ENCODE measurements at regions not wholly inside any gene's neighbourhood (a gene's known extent, or its start where the extent isn't known, plus 50 kb on each side); places are given as distances from the start of the nearest gene placed in this dataset.

- H3K9me2 ChIP-seq (replicated peaks; ENCODE audit: control insufficient read depth, low read length): no peaks in the 10 kb centered on the region
- H3F3A ChIP-seq (ENCODE audit: control insufficient read depth, insufficient read depth): no peaks in the 10 kb centered on the region
- no peak overlapping the region for H3K4me3 ChIP-seq (ENCODE audit: low read length)
These were observed 177.3 kb upstream of the ETV3 start for GRCh38 chr1:157315544-157315943.

DNA sequence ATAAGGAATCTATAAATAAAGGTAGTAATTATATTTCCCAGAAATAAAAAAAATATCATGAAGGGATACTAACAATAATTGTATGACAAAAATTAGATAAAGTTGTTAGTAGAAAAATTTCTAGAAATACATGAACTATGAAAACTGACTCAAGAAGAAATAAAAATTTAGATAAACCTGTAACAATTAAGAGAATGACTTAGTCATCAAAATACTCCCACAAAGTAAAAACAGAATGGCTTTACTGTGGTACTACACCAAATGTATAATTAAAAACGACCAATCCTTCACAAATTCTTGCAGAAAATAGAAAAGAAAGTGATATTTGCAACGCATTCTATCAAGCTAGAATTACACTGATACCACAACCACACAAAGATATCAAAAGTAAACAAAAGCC, 176.2 kb upstream of the ETV3 start:
- no peak overlapping the region for H3K4me2 ChIP-seq (ENCODE audit: low read length)
- no peaks in the 10 kb centered on the region for H3K9me2 ChIP-seq (replicated peaks; ENCODE audit: control insufficient read depth, low read length)
- H3K27me3 ChIP-seq (ENCODE audit: control insufficient read depth, low read length): peaks cover 33% of the 10 kb centered on the region
- no peak overlapping the region for H3K4me3 ChIP-seq (ENCODE audit: low read length)
- no peaks in the 10 kb centered on the region for H3K4me1 ChIP-seq (ENCODE audit: control insufficient read depth, low read length)
- no peaks in the 10 kb centered on the region for H3K36me3 ChIP-seq (ENCODE audit: control insufficient read depth, low read length)
- TF ChIP-seq, protein P1, sequence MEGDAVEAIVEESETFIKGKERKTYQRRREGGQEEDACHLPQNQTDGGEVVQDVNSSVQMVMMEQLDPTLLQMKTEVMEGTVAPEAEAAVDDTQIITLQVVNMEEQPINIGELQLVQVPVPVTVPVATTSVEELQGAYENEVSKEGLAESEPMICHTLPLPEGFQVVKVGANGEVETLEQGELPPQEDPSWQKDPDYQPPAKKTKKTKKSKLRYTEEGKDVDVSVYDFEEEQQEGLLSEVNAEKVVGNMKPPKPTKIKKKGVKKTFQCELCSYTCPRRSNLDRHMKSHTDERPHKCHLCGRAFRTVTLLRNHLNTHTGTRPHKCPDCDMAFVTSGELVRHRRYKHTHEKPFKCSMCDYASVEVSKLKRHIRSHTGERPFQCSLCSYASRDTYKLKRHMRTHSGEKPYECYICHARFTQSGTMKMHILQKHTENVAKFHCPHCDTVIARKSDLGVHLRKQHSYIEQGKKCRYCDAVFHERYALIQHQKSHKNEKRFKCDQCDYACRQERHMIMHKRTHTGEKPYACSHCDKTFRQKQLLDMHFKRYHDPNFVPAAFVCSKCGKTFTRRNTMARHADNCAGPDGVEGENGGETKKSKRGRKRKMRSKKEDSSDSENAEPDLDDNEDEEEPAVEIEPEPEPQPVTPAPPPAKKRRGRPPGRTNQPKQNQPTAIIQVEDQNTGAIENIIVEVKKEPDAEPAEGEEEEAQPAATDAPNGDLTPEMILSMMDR (IDR thresholded peaks at IDR 0.05; ENCODE audit: low read depth, low read length, poor library complexity, severe bottlenecking): no peak
- no peak for TF ChIP-seq EZH2phosphoT487 (IDR thresholded peaks at IDR 0.05; ENCODE audit: borderline replicate concordance, low read length)
- no peak overlapping the region for H3K27ac ChIP-seq (ENCODE audit: low read depth, low read length)
- no peaks in the 10 kb centered on the region for H3K9me3 ChIP-seq (ENCODE audit: control insufficient read depth, insufficient read depth, low read length)
- H3K79me2 ChIP-seq (ENCODE audit: control insufficient read depth, low read length): no peaks in the 10 kb centered on the region
- H3F3A ChIP-seq (ENCODE audit: control insufficient read depth, insufficient read depth): no peaks in the 10 kb centered on the region
- no peaks in the 10 kb centered on the region for H4K20me1 ChIP-seq (ENCODE audit: control insufficient read depth, insufficient read depth, low read depth, low read length)

More at GRCh38 chr1:157315544-157315943, 177.3 kb upstream of the ETV3 start:
- Histone ChIP-seq H3K27me3 (ENCODE audit: control insufficient read depth, low read length) (peaks cover 29% of the 10 kb centered on the region), H3K4me2 (ENCODE audit: low read length) (no peak overlapping the region), H3K4me1 (ENCODE audit: control insufficient read depth, low read length) (no peaks in the 10 kb centered on the region), H3K9me3 (ENCODE audit: control insufficient read depth, insufficient read depth, low read length) (peaks cover 3% of the 10 kb centered on the region; the same call in 1 of the 2 replicates), H3K79me2 (ENCODE audit: control insufficient read depth, low read length) (no peaks in the 10 kb centered on the region), H3K36me3 (ENCODE audit: control insufficient read depth, low read length) (no peaks in the 10 kb centered on the region), H4K20me1 (ENCODE audit: control insufficient read depth, insufficient read depth, low read depth, low read length) (no peaks in the 10 kb centered on the region), H3K27ac (ENCODE audit: low read depth, low read length) (no peak overlapping the region)
- TF ChIP-seq, protein P1 (IDR thresholded peaks at IDR 0.05; ENCODE audit: low read depth, low read length, poor library complexity, severe bottlenecking): no peak
- no peak for TF ChIP-seq EZH2phosphoT487 (IDR thresholded peaks at IDR 0.05; ENCODE audit: borderline replicate concordance, low read length)

- Histone ChIP-seq H4K20me1 (ENCODE audit: control insufficient read depth, insufficient read depth, low read depth, low read length) (no peaks in the 10 kb centered on the region), H3K27me3 (ENCODE audit: control insufficient read depth, low read length) (peaks cover 33% of the 10 kb centered on the region), H3K27ac (ENCODE audit: low read depth, low read length) (no peak overlapping the region), H3K36me3 (ENCODE audit: control insufficient read depth, low read length) (no peaks in the 10 kb centered on the region), H3K79me2 (ENCODE audit: control insufficient read depth, low read length) (no peaks in the 10 kb centered on the region), H3K4me1 (ENCODE audit: control insufficient read depth, low read length) (no peaks in the 10 kb centered on the region), H3K4me3 (ENCODE audit: low read length) (no peak overlapping the region), H3K4me2 (ENCODE audit: low read length) (no peak overlapping the region), H3K9me3 (ENCODE audit: control insufficient read depth, insufficient read depth, low read length) (no peaks in the 10 kb centered on the region), H3K9me2 (replicated peaks; ENCODE audit: control insufficient read depth, low read length) (no peaks in the 10 kb centered on the region), H3F3A (ENCODE audit: control insufficient read depth, insufficient read depth) (no peaks in the 10 kb centered on the region)
- TF ChIP-seq, protein P1 (IDR thresholded peaks at IDR 0.05; ENCODE audit: low read depth, low read length, poor library complexity, severe bottlenecking): no peak
- no peak for TF ChIP-seq EZH2phosphoT487 (IDR thresholded peaks at IDR 0.05; ENCODE audit: borderline replicate concordance, low read length)
These were observed 175.1 kb upstream of the ETV3 start for GRCh38 chr1:157313240-157313807.
